ENCODE measurements at regions not wholly inside any gene's neighbourhood (a gene's known extent, or its start where the extent isn't known, plus 50 kb on each side); places are given as distances from the start of the nearest gene placed in this dataset.
"Not testable (repeated sequence)": the region's sequence is repeated elsewhere in the genome, so short reads cannot be mapped to it uniquely, and the experiment has no call there.

DNA sequence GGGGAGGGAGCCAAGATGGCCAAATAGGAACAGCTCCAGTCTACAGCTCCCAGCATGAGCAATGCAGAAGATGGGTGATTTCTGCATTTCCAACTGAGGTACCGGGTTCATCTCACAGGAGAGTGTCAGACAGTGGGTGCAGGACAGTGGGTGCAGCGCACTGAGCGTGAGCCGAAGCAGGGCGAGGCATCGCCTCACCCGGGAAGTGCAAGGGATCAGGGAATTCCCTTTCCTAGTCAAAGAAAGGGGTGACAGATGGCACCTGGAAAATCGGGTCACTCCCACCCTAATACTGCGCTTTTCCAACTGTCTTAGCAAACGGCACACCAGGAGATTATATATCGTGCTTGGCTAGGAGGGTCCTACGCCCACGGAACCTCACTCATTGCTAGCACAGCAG lies 75.0 kb upstream of the RMP24 start:
- not testable (repeated sequence) for H3K36me3 Mint-ChIP-seq (ENCODE audit: insufficient read depth); H3K4me3 Mint-ChIP-seq; DNase-seq (ENCODE audit: low spot score in 2 of 2); ATAC-seq (replicated peaks; ENCODE audit: extremely low read depth, poor library complexity, severe bottlenecking); H3K27ac Mint-ChIP-seq (ENCODE audit: low read depth); H3K4me1 Mint-ChIP-seq; H3K9me3 Mint-ChIP-seq
- H3K27me3 Mint-ChIP-seq: peaks cover 60% of the 10 kb centered on the region

DNA sequence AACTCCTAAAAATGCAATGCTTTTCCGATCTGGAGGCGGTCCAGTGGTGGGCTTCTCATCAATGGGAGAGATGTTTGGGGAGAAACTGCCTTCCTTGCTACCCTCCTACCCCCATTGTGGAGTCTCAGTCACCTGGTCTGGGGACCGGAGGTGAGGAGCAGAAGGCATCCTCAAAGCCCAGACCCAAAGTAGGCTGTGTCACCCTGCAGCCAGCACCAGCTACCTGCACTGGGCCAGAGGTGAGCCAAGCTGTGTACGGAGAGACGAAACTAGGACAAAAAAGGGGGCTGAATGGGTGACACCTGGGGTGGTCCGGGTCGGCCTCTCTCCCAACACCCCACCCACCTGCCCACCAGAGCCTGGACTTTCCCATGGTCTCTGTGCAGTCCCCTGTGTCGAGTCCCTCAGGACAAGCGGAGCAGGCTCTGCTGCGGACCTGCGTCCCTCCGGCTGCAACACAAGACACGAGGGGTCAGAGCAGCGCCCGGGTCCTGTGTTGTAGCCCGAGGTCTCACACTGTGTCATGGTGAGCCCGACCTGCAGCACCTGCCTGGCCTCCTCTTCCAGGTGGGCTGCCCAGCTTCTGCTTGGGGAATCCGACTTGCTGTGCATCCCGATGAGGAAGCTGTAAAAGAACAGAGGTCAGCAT lies 68.0 kb upstream of the RMP24 start:
- no peak overlapping the region for H3K27ac Mint-ChIP-seq (ENCODE audit: low read depth)
- no peaks in the 10 kb centered on the region for H3K4me1 Mint-ChIP-seq
- peaks cover 16% of the 10 kb centered on the region for H3K27me3 Mint-ChIP-seq
- DNase-seq (ENCODE audit: low spot score in 2 of 2) (no peak), ATAC-seq (replicated peaks; ENCODE audit: extremely low read depth, poor library complexity, severe bottlenecking) (no peak)
- no peak overlapping the region for H3K4me3 Mint-ChIP-seq
- no peaks in the 10 kb centered on the region for H3K9me3 Mint-ChIP-seq
- peaks cover 3% of the 10 kb centered on the region for H3K36me3 Mint-ChIP-seq (ENCODE audit: insufficient read depth)

- H3K9me3 Mint-ChIP-seq: no peaks in the 10 kb centered on the region
- H3K4me1 Mint-ChIP-seq: no peaks in the 10 kb centered on the region
- no peak for DNase-seq (ENCODE audit: low spot score in 2 of 2)
- H3K27ac Mint-ChIP-seq (ENCODE audit: low read depth): no peak overlapping the region
- H3K36me3 Mint-ChIP-seq (ENCODE audit: insufficient read depth): no peaks in the 10 kb centered on the region
- H3K27me3 Mint-ChIP-seq: peaks cover 10% of the 10 kb centered on the region
- ATAC-seq (replicated peaks; ENCODE audit: extremely low read depth, poor library complexity, severe bottlenecking): no peak
- H3K4me3 Mint-ChIP-seq: no peak overlapping the region
Measured at GRCh38 chr18:35905436-35905835, 67.0 kb upstream of the RMP24 start.

- not testable (repeated sequence) for H3K36me3 Mint-ChIP-seq (ENCODE audit: insufficient read depth)
Measured at GRCh38 chr18:35906291-35906690, 66.2 kb upstream of the RMP24 start.

GRCh38 chr18:35910327-35910726 lies 62.2 kb upstream of the RMP24 start:
- H3K36me3 Mint-ChIP-seq (ENCODE audit: insufficient read depth): no peaks in the 10 kb centered on the region
- ATAC-seq (replicated peaks; ENCODE audit: extremely low read depth, poor library complexity, severe bottlenecking) (no peak), DNase-seq (ENCODE audit: low spot score in 2 of 2) (no peak)
- no peaks in the 10 kb centered on the region for H3K9me3 Mint-ChIP-seq
- H3K27me3 Mint-ChIP-seq: peaks cover 14% of the 10 kb centered on the region
- H3K4me1 Mint-ChIP-seq: no peaks in the 10 kb centered on the region
- no peak overlapping the region for H3K4me3 Mint-ChIP-seq
- no peak overlapping the region for H3K27ac Mint-ChIP-seq (ENCODE audit: low read depth)

More at GRCh38 chr18:35906291-35906690, 66.2 kb upstream of the RMP24 start:
- DNase-seq (ENCODE audit: low spot score in 2 of 2); ATAC-seq (replicated peaks; ENCODE audit: extremely low read depth, poor library complexity, severe bottlenecking); H3K27me3 Mint-ChIP-seq; H3K4me1 Mint-ChIP-seq; H3K4me3 Mint-ChIP-seq; H3K9me3 Mint-ChIP-seq; H3K27ac Mint-ChIP-seq (ENCODE audit: low read depth): not testable (repeated sequence)

DNA sequence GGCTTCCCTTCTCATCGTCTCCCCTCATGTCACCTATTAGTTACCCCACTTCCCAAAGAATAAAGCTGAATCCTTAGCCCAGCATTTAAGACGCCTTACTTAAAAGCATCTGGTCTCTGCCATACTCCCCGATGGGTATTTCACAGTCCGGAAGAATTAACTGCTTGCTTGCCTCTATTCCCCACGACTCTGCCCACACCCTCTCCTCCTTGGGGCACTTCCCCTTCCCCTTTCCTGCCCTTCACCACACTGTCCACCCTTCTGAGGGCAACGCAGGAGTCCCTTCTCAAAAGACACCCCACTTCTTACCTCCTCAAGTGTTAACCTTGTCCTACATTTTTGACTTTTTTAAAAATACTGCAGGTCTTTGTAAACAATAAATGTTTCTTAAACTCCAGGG lies 60.1 kb upstream of the RMP24 start:
- Mint-ChIP-seq H3K9me3 (no peaks in the 10 kb centered on the region), H3K4me3 (no peak overlapping the region), H3K36me3 (ENCODE audit: insufficient read depth) (no peaks in the 10 kb centered on the region), H3K4me1 (no peaks in the 10 kb centered on the region), H3K27me3 (peaks cover 14% of the 10 kb centered on the region), H3K27ac (ENCODE audit: low read depth) (no peak overlapping the region)
- DNase-seq (ENCODE audit: low spot score in 2 of 2): no peak
- no peak for ATAC-seq (replicated peaks; ENCODE audit: extremely low read depth, poor library complexity, severe bottlenecking)

DNA sequence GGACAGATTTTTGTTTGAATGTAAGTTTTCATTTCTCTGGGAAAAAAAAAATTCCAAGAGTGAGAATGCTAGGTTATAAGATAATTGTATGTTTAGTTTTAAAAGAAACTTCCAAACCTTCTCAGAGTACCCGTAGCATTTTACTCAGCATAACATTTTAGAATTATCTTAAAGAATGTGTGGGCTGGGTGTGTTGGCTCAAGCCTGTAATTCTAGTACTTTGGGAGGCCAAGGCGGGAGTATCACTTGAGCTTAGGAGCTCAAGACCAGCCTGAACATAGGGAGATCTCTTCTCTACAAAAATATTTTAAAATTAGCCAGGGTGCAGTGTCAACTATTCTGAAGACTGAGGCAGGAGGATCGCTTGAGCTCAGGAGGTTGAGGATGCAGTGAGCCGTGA lies 57.4 kb upstream of the RMP24 start:
- Mint-ChIP-seq H3K4me1 (no peaks in the 10 kb centered on the region), H3K27ac (ENCODE audit: low read depth) (no peak overlapping the region), H3K27me3 (peaks cover 14% of the 10 kb centered on the region), H3K4me3 (no peak overlapping the region), H3K9me3 (no peaks in the 10 kb centered on the region), H3K36me3 (ENCODE audit: insufficient read depth) (no peaks in the 10 kb centered on the region)
- DNase-seq (ENCODE audit: low spot score in 2 of 2): no peak
- ATAC-seq (replicated peaks; ENCODE audit: extremely low read depth, poor library complexity, severe bottlenecking): no peak

GRCh38 chr18:35917043-35917442 lies 55.4 kb upstream of the RMP24 start:
- Mint-ChIP-seq H3K4me1 (no peaks in the 10 kb centered on the region), H3K27me3 (peaks cover 12% of the 10 kb centered on the region), H3K36me3 (ENCODE audit: insufficient read depth) (no peaks in the 10 kb centered on the region), H3K9me3 (no peaks in the 10 kb centered on the region), H3K27ac (ENCODE audit: low read depth) (no peak overlapping the region), H3K4me3 (no peak overlapping the region)
- ATAC-seq (replicated peaks; ENCODE audit: extremely low read depth, poor library complexity, severe bottlenecking) (no peak), DNase-seq (ENCODE audit: low spot score in 2 of 2) (no peak)

GRCh38 chr18:35918564-35918963 lies 53.9 kb upstream of the RMP24 start:
- no peaks in the 10 kb centered on the region for H3K9me3 Mint-ChIP-seq
- H3K27ac Mint-ChIP-seq (ENCODE audit: low read depth): no peak overlapping the region
- H3K4me1 Mint-ChIP-seq: no peaks in the 10 kb centered on the region
- ATAC-seq (replicated peaks; ENCODE audit: extremely low read depth, poor library complexity, severe bottlenecking) (no peak), DNase-seq (ENCODE audit: low spot score in 2 of 2) (no peak)
- no peaks in the 10 kb centered on the region for H3K36me3 Mint-ChIP-seq (ENCODE audit: insufficient read depth)
- no peak overlapping the region for H3K4me3 Mint-ChIP-seq
- no peaks in the 10 kb centered on the region for H3K27me3 Mint-ChIP-seq

DNA sequence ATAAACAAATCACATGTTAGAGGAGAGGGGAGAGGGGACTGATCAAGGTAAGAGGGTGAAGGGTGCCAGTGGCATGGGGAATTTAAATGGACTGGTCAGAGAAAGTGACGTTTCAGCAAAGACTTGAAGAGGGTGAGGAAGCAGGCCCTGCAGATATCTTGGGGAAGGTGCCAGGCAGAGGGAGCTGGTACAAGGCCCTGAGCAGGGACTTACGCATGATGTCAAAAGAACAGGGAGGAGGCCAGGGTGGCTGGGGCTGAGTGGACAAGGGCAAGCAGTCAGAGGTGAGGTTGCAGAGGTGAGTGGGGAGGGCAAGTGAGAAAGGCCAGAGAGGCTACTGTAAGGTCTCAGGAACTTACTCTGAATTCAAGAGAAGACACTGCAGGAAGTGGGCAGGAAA lies 53.3 kb upstream of the RMP24 start:
- no peak for ATAC-seq (replicated peaks; ENCODE audit: extremely low read depth, poor library complexity, severe bottlenecking)
- no peaks in the 10 kb centered on the region for H3K27me3 Mint-ChIP-seq
- H3K4me3 Mint-ChIP-seq: no peak overlapping the region
- H3K36me3 Mint-ChIP-seq (ENCODE audit: insufficient read depth): no peaks in the 10 kb centered on the region
- H3K4me1 Mint-ChIP-seq: no peaks in the 10 kb centered on the region
- no peaks in the 10 kb centered on the region for H3K9me3 Mint-ChIP-seq
- DNase-seq (ENCODE audit: low spot score in 2 of 2): no peak
- H3K27ac Mint-ChIP-seq (ENCODE audit: low read depth): no peak overlapping the region

- Mint-ChIP-seq H3K4me3 (no peak overlapping the region), H3K27ac (ENCODE audit: low read depth) (no peak overlapping the region), H3K9me3 (no peaks in the 10 kb centered on the region), H3K27me3 (no peaks in the 10 kb centered on the region), H3K36me3 (ENCODE audit: insufficient read depth) (no peaks in the 10 kb centered on the region), H3K4me1 (no peaks in the 10 kb centered on the region)
- DNase-seq (ENCODE audit: low spot score in 2 of 2) (no peak), ATAC-seq (replicated peaks; ENCODE audit: extremely low read depth, poor library complexity, severe bottlenecking) (no peak)
Measured at GRCh38 chr18:35920623-35921022, 51.9 kb upstream of the RMP24 start.
